Karpas-422 (cell line): ENCODE measurements at regions not wholly inside any gene's neighbourhood (a gene's known extent, or its start where the extent isn't known, plus 50 kb on each side); places are given as distances from the start of the nearest gene placed in this dataset.

Source experiments
- DNase-seq: peaks from one replicate; pipeline ENCODE4 v3.0.0-alpha.2; 2015
- H2AFZ ChIP-seq: fragments of 200-600 bp; sonication (generic); 2 replicates; pipeline ENCODE4 v1.6.1; 2014; ENCODE audit warnings: antibody characterized with exemption, low read length, mixed read lengths
- H3K27ac ChIP-seq: fragments of 200-600 bp; sonication (generic); 2 replicates; pipeline ENCODE4 v1.5.1; 2014; ENCODE audit warnings: mild to moderate bottlenecking, low read length, moderate library complexity
- H3K27me3 ChIP-seq: fragments of 200-600 bp; sonication (generic); 2 replicates; pipeline ENCODE4 v1.6.1; 2014; ENCODE audit warnings: low read length, mixed read lengths
- H3K36me3 ChIP-seq: fragments of 200-600 bp; sonication (generic); 2 replicates; pipeline ENCODE4 v1.6.1; 2014; ENCODE audit warnings: low read length, mixed read lengths; ENCODE audit not compliant: insufficient read depth
- H3K4me1 ChIP-seq: fragments of 200-600 bp; sonication (generic); 2 replicates; pipeline ENCODE4 v1.6.1; 2014; ENCODE audit warnings: mild to moderate bottlenecking, low read length, mixed read lengths
- H3K4me2 ChIP-seq: fragments of 200-600 bp; sonication (generic); 2 replicates; pipeline ENCODE4 v1.6.1; 2014; ENCODE audit warnings: low read length, low read depth, mild to moderate bottlenecking; ENCODE audit not compliant: poor library complexity, severe bottlenecking
- H3K4me3 ChIP-seq: fragments of 200-600 bp; sonication (generic); 2 replicates; pipeline ENCODE4 v1.5.1; 2014; ENCODE audit warnings: mild to moderate bottlenecking, antibody characterized with exemption, low read length, mixed read lengths
- H3K79me2 ChIP-seq: fragments of 200-600 bp; sonication (generic); 2 replicates; pipeline ENCODE4 v1.6.1; 2014; ENCODE audit warnings: mild to moderate bottlenecking, low read length, mixed read lengths
- H3K9ac ChIP-seq: fragments of 200-600 bp; sonication (generic); 2 replicates; pipeline ENCODE4 v1.6.0; 2014; ENCODE audit warnings: low read length
- H3K9me2 ChIP-seq: fragments of 200-600 bp; sonication (generic), shearing (Covaris generic); replicated peaks from 2 replicates; pipeline ENCODE4 v1.6.0; 2014; ENCODE audit warnings: mild to moderate bottlenecking, low read length, moderate library complexity; ENCODE audit not compliant: insufficient read depth
- H3K9me3 ChIP-seq: fragments of 300-700, 200-600 bp; sonication (generic); 2 replicates; pipeline ENCODE4 v1.6.1; 2014; ENCODE audit warnings: low read length, mixed read lengths
- H4K20me1 ChIP-seq: fragments of 200-600 bp; sonication (generic); 2 replicates; pipeline ENCODE4 v1.6.1; 2014; ENCODE audit warnings: mild to moderate bottlenecking, antibody characterized with exemption, low read length, low read depth; ENCODE audit not compliant: insufficient read depth

- no peaks in the 10 kb centered on the region for H4K20me1 ChIP-seq
- H3K27ac ChIP-seq, result no peak overlapping the region
- H3K9me2 ChIP-seq, result no peaks in the 10 kb centered on the region
- H3K27me3 ChIP-seq, result no peaks in the 10 kb centered on the region
- no peak overlapping the region for H3K9ac ChIP-seq
- no peaks in the 10 kb centered on the region for H3K9me3 ChIP-seq
- no peak for DNase-seq
- H3K4me1 ChIP-seq, result no peaks in the 10 kb centered on the region
- no peaks in the 10 kb centered on the region for H3K36me3 ChIP-seq
- no peak overlapping the region for H2AFZ ChIP-seq
- no peaks in the 10 kb centered on the region for H3K79me2 ChIP-seq
- H3K4me2 ChIP-seq, result no peak overlapping the region
- no peak overlapping the region for H3K4me3 ChIP-seq
These were observed 278.3 kb downstream of the FBXW7 start for GRCh38 chr4:152257601-152258066.

- Histone ChIP-seq H3K4me1 (no peaks in the 10 kb centered on the region), H2AFZ (no peak overlapping the region)
These were observed 278.9 kb downstream of the FBXW7 start for GRCh38 chr4:152256996-152257395.

GRCh38 chr4:152255437-152255836 is 280.5 kb downstream of the FBXW7 start:
- Histone ChIP-seq H3K27ac (no peak overlapping the region), H2AFZ (no peak overlapping the region)
- DNase-seq, result no peak

More at GRCh38 chr4:152256996-152257395, 278.9 kb downstream of the FBXW7 start:
- Histone ChIP-seq H3K4me3 (no peak overlapping the region), H3K79me2 (no peaks in the 10 kb centered on the region), H3K9ac (no peak overlapping the region), H3K9me3 (no peaks in the 10 kb centered on the region), H3K9me2 (no peaks in the 10 kb centered on the region), H3K4me2 (no peak overlapping the region), H3K27ac (no peak overlapping the region), H3K36me3 (no peaks in the 10 kb centered on the region), H4K20me1 (no peaks in the 10 kb centered on the region), H3K27me3 (no peaks in the 10 kb centered on the region)
- no peak for DNase-seq

GRCh38 chr4:152248347-152248746 is 287.5 kb downstream of the FBXW7 start:
- no peaks in the 10 kb centered on the region for H3K36me3 ChIP-seq
- H3K4me3 ChIP-seq, result no peak overlapping the region
- H3K9ac ChIP-seq, result no peak overlapping the region
- no peaks in the 10 kb centered on the region for H4K20me1 ChIP-seq
- peaks cover 3% of the 10 kb centered on the region; the same call in 1 of the 2 replicates for H3K4me1 ChIP-seq
- no peaks in the 10 kb centered on the region for H3K9me3 ChIP-seq
- no peak for DNase-seq
- H2AFZ ChIP-seq, result no peak overlapping the region
- H3K4me2 ChIP-seq, result no peak overlapping the region
- no peaks in the 10 kb centered on the region for H3K27me3 ChIP-seq
- H3K27ac ChIP-seq, result no peak overlapping the region
- no peaks in the 10 kb centered on the region for H3K79me2 ChIP-seq
- no peaks in the 10 kb centered on the region for H3K9me2 ChIP-seq

More at GRCh38 chr4:152255437-152255836, 280.5 kb downstream of the FBXW7 start:
- Histone ChIP-seq H3K79me2 (no peaks in the 10 kb centered on the region), H3K9me3 (no peaks in the 10 kb centered on the region), H3K36me3 (no peaks in the 10 kb centered on the region), H3K9me2 (no peaks in the 10 kb centered on the region), H3K9ac (no peak overlapping the region), H4K20me1 (no peaks in the 10 kb centered on the region), H3K4me1 (no peaks in the 10 kb centered on the region), H3K27me3 (no peaks in the 10 kb centered on the region), H3K4me3 (no peak overlapping the region), H3K4me2 (no peak overlapping the region)

GRCh38 chr4:152247271-152247975 is 288.5 kb downstream of the FBXW7 start:
- H4K20me1 ChIP-seq, result no peaks in the 10 kb centered on the region
- no peaks in the 10 kb centered on the region for H3K9me2 ChIP-seq
- no peak overlapping the region for H3K4me3 ChIP-seq
- no peak overlapping the region for H3K27ac ChIP-seq
- H3K79me2 ChIP-seq, result no peaks in the 10 kb centered on the region
- H3K9ac ChIP-seq, result no peak overlapping the region
- no peaks in the 10 kb centered on the region for H3K27me3 ChIP-seq
- H3K4me1 ChIP-seq, result peaks cover 3% of the 10 kb centered on the region; the same call in 1 of the 2 replicates
- no peaks in the 10 kb centered on the region for H3K9me3 ChIP-seq
- H3K36me3 ChIP-seq, result no peaks in the 10 kb centered on the region
- H3K4me2 ChIP-seq, result no peak overlapping the region
- H2AFZ ChIP-seq, result no peak overlapping the region
- no peak for DNase-seq

- H3K36me3 ChIP-seq, result no peaks in the 10 kb centered on the region
- H3K79me2 ChIP-seq, result no peaks in the 10 kb centered on the region
- no peak overlapping the region for H3K27ac ChIP-seq
- H3K9me3 ChIP-seq, result no peaks in the 10 kb centered on the region
- no peaks in the 10 kb centered on the region for H3K9me2 ChIP-seq
- H3K27me3 ChIP-seq, result no peaks in the 10 kb centered on the region
- no peak overlapping the region for H3K9ac ChIP-seq
- no peak overlapping the region for H2AFZ ChIP-seq
- H3K4me2 ChIP-seq, result no peak overlapping the region
- H3K4me3 ChIP-seq, result no peak overlapping the region
- peaks cover 3% of the 10 kb centered on the region; the same call in 1 of the 2 replicates for H3K4me1 ChIP-seq
- no peak for DNase-seq
- no peaks in the 10 kb centered on the region for H4K20me1 ChIP-seq
These were observed 289.2 kb downstream of the FBXW7 start for GRCh38 chr4:152246659-152247058.

- H3K4me1 ChIP-seq, result peaks cover 3% of the 10 kb centered on the region; the same call in 1 of the 2 replicates
- no peaks in the 10 kb centered on the region for H3K9me2 ChIP-seq
- H3K4me3 ChIP-seq, result no peak overlapping the region
- no peak overlapping the region for H3K4me2 ChIP-seq
- no peaks in the 10 kb centered on the region for H3K27me3 ChIP-seq
- H4K20me1 ChIP-seq, result no peaks in the 10 kb centered on the region
- H3K79me2 ChIP-seq, result no peaks in the 10 kb centered on the region
- no peaks in the 10 kb centered on the region for H3K9me3 ChIP-seq
- H3K9ac ChIP-seq, result no peak overlapping the region
- H3K36me3 ChIP-seq, result no peaks in the 10 kb centered on the region
- no peak overlapping the region for H3K27ac ChIP-seq
- DNase-seq, result no peak
- H2AFZ ChIP-seq, result no peak overlapping the region
These were observed 290.2 kb downstream of the FBXW7 start for GRCh38 chr4:152245680-152246079.

- no peak overlapping the region for H3K9ac ChIP-seq
- H3K9me3 ChIP-seq, result no peaks in the 10 kb centered on the region
- no peak overlapping the region for H3K4me2 ChIP-seq
These were observed 291.2 kb downstream of the FBXW7 start for GRCh38 chr4:152244659-152245058.

More at GRCh38 chr4:152244659-152245058, 291.2 kb downstream of the FBXW7 start:
- H3K36me3 ChIP-seq, result no peaks in the 10 kb centered on the region
- no peaks in the 10 kb centered on the region for H3K79me2 ChIP-seq
- no peaks in the 10 kb centered on the region for H3K9me2 ChIP-seq
- H3K27me3 ChIP-seq, result 0 out of 2 replicates have a peak, but pooled peaks cover 2% of the 10 kb centered on the region
- no peak for DNase-seq
- no peak overlapping the region for H3K4me3 ChIP-seq
- H3K4me1 ChIP-seq, result peaks cover 3% of the 10 kb centered on the region; the same call in 1 of the 2 replicates
- no peak overlapping the region for H3K27ac ChIP-seq
- no peaks in the 10 kb centered on the region for H4K20me1 ChIP-seq
- H2AFZ ChIP-seq, result no peak overlapping the region
